Osteocyte (in vitro differentiated cells): ENCODE measurements at regions not wholly inside any gene's neighbourhood (a gene's known extent, or its start where the extent isn't known, plus 50 kb on each side); places are given as distances from the start of the nearest gene placed in this dataset.
"Not testable (repeated sequence)": the region's sequence is repeated elsewhere in the genome, so short reads cannot be mapped to it uniquely, and the experiment has no call there.

Experiments used
- DNase-seq: peaks from one replicate; pipeline ENCODE4 v3.0.0; 2021; ENCODE audit warnings: mixed read lengths; ENCODE audit not compliant: unreplicated experiment; ENCODE audit errors: extremely low spot score
- H3K27ac Mint-ChIP-seq: one replicate; pipeline ENCODE4 v1.8.0; 2021; ENCODE audit warnings: mild to moderate bottlenecking, mixed read lengths; ENCODE audit not compliant: unreplicated experiment
- H3K27me3 Mint-ChIP-seq: one replicate; pipeline ENCODE4 v1.8.0; 2021; ENCODE audit warnings: mixed read lengths; ENCODE audit not compliant: unreplicated experiment
- H3K36me3 Mint-ChIP-seq: one replicate; pipeline ENCODE4 v1.8.0; 2021; ENCODE audit warnings: mixed read lengths; ENCODE audit not compliant: unreplicated experiment
- H3K4me1 Mint-ChIP-seq: one replicate; pipeline ENCODE4 v1.8.0; 2021; ENCODE audit warnings: mixed read lengths; ENCODE audit not compliant: unreplicated experiment
- H3K4me3 Mint-ChIP-seq: one replicate; pipeline ENCODE4 v1.8.0; 2021; ENCODE audit warnings: mild to moderate bottlenecking, moderate library complexity, mixed read lengths; ENCODE audit not compliant: unreplicated experiment
- H3K9me3 Mint-ChIP-seq: one replicate; pipeline ENCODE4 v1.8.0; 2021; ENCODE audit warnings: mixed read lengths; ENCODE audit not compliant: unreplicated experiment
- CTCF ChIP-seq: fragments of 200-600 bp; sonication (generic); IDR thresholded peaks from 2 replicates; pipeline ENCODE4 v1.5.0; 2021; ENCODE audit warnings: antibody characterized with exemption, mild to moderate bottlenecking, moderate library complexity

DNA sequence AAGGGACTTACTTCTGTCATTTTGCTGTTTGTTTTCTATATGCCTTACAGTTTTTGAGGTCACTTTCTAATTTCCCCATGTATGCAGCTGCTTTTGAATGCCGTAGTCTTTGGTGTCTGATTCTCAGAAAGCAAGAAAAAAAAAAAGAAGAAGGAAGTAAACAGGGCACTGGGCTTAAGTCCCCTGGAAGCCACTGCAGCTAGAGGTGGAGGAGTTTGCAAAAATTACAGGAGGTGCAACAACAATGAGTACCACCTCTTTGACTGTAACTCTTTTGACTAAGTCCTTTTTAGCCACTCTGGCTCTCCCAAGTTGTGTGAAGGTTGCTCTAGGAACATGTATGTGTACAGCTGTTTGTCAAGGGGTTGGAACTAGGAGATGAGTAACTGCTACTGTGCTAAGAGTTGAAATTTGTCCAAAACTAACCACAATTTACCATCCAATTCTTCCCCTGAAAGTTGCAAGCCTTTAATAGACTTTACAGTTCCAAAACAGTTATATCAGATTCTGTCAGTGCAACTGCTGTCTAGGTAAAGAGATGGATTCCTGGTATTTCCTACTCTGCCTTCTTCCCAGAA lies 588.0 kb upstream of the LRRN3 start:
- H3K27ac Mint-ChIP-seq, result no peak overlapping the region
- DNase-seq, result no peak

GRCh38 chr7:110507369-110507768 lies 583.6 kb upstream of the LRRN3 start:
- H3K4me1 Mint-ChIP-seq, result no peaks in the 10 kb centered on the region
- H3K4me3 Mint-ChIP-seq, result no peak overlapping the region
- no peak for DNase-seq
- peaks cover 2% of the 10 kb centered on the region for H3K27me3 Mint-ChIP-seq
- H3K27ac Mint-ChIP-seq, result no peak overlapping the region
- no peaks in the 10 kb centered on the region for H3K36me3 Mint-ChIP-seq
- TF ChIP-seq CTCF, result no peak
- H3K9me3 Mint-ChIP-seq, result no peaks in the 10 kb centered on the region

More for the DNA sequence above, 588.0 kb upstream of the LRRN3 start:
- Mint-ChIP-seq H3K9me3 (no peaks in the 10 kb centered on the region), H3K36me3 (no peaks in the 10 kb centered on the region), H3K4me3 (no peak overlapping the region), H3K27me3 (no peaks in the 10 kb centered on the region), H3K4me1 (no peaks in the 10 kb centered on the region)
- no peak for TF ChIP-seq CTCF

DNA sequence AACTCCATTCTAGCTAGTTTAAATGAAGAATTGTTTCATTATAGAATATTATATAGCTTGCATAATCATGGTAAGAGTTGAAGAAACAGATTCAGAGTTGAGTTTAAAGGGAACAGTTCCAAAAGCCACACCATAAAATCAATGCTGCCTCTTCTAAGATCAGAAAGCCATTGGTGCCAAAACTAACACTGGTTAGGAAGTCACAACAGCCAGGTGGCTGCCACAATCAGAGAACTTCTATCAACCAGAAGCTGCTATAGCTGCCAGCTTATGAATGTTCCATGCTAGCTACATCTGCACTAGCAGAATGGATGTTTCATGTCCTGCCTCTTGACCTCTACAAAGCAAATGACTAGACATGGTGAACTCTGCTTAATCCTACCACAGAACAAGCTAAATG lies 583.1 kb upstream of the LRRN3 start:
- no peak overlapping the region for H3K4me3 Mint-ChIP-seq
- no peak for TF ChIP-seq CTCF
- H3K27me3 Mint-ChIP-seq, result peaks cover 2% of the 10 kb centered on the region
- no peaks in the 10 kb centered on the region for H3K4me1 Mint-ChIP-seq
- no peaks in the 10 kb centered on the region for H3K36me3 Mint-ChIP-seq
- no peaks in the 10 kb centered on the region for H3K9me3 Mint-ChIP-seq
- no peak overlapping the region for H3K27ac Mint-ChIP-seq
- no peak for DNase-seq

DNA sequence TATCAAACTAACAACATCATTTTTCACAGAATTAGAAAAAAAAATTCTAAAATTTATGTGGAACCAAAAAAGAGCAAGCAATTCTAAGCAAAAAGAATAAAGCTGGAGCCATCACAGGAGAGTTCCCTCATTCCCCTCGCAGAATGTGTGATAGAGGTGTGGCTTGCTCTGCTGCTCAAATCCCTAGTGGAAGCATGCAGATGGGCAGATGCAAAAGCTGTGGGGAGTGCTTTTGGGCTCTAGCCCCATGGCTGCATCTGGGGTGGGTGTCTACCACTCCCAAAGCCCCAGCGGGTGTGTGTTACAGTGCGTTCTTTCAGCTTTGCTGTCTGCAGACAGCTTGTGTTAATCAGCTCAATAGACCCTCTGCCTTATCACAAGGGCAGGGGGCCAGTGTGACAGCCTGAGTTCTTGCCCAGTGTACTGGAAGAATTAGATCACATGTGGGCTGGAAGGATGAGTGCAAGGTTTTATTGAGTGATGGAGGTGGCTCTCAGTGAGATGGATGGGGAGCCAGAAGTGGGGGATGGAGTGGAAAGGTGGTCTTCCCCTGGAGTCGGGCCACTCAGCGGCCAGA lies 575.9 kb upstream of the LRRN3 start:
- peaks cover 11% of the 10 kb centered on the region for H3K27me3 Mint-ChIP-seq
- H3K27ac Mint-ChIP-seq, H3K4me3 Mint-ChIP-seq, H3K36me3 Mint-ChIP-seq, H3K9me3 Mint-ChIP-seq, DNase-seq, H3K4me1 Mint-ChIP-seq: not testable (repeated sequence)

- Mint-ChIP-seq H3K27me3 (peaks cover 8% of the 10 kb centered on the region), H3K27ac (no peak overlapping the region), H3K36me3 (no peaks in the 10 kb centered on the region), H3K4me3 (no peak overlapping the region), H3K4me1 (peaks cover 17% of the 10 kb centered on the region), H3K9me3 (peaks cover 13% of the 10 kb centered on the region)
- TF ChIP-seq CTCF, result no peak
- DNase-seq, result no peak
These were observed 571.1 kb upstream of the LRRN3 start for GRCh38 chr7:110519851-110520250.
